CD14-positive monocyte (primary cell): ENCODE measurements at regions not wholly inside any gene's neighbourhood (a gene's known extent, or its start where the extent isn't known, plus 50 kb on each side); places are given as distances from the start of the nearest gene placed in this dataset.

ENCODE experiments used
- DNase-seq, 3 donors: peaks; one replicate each; pipeline ENCODE4 v3.0.0-alpha.2; 2011 to 2022
- H2AFZ ChIP-seq: 2 replicates; pipeline ENCODE4 v1.6.0; 2012; ENCODE audit warnings: mild to moderate bottlenecking, low read depth, low read length, inconsistent platforms; ENCODE audit not compliant: insufficient read depth, poor library complexity, severe bottlenecking
- H3K27ac ChIP-seq, 2 donors: 1 replicate in 1 of 2; 2 replicates in 1 of 2; pipeline ENCODE4 v1.5.1; 2012 to 2013; ENCODE audit warnings: low read length in 2 of 2, control low read depth in 1 of 2, inconsistent platforms in 1 of 2, low read depth in 1 of 2, mild to moderate bottlenecking in 1 of 2
- H3K27me3 ChIP-seq, 2 donors: one replicate each; pipeline versions ENCODE4 v1.6.0 to v1.6.1; 2011 to 2013; ENCODE audit warnings: low read length in 2 of 2; ENCODE audit not compliant: control insufficient read depth in 2 of 2, insufficient read depth in 2 of 2
- H3K36me3 ChIP-seq, 2 donors: replicated peaks in 1 of 2; 1 replicate in 1 of 2; 2 replicates in 1 of 2; pipeline versions ENCODE4 v1.5.1 to v1.6.1; 2012 to 2013; ENCODE audit warnings: low read length in 2 of 2, control low read depth in 1 of 2, inconsistent platforms in 1 of 2, mild to moderate bottlenecking in 1 of 2; ENCODE audit not compliant: insufficient read depth in 2 of 2, control insufficient read depth in 1 of 2
- H3K4me1 ChIP-seq, 2 donors: 1 replicate in 1 of 2; 2 replicates in 1 of 2; pipeline versions ENCODE4 v1.5.1 to v1.6.1; 2012 to 2013; ENCODE audit warnings: low read length in 2 of 2, control low read depth in 1 of 2, inconsistent platforms in 1 of 2, mild to moderate bottlenecking in 1 of 2, moderate library complexity in 1 of 2; ENCODE audit not compliant: insufficient read depth in 2 of 2, control insufficient read depth in 1 of 2
- H3K4me2 ChIP-seq: replicated peaks from 2 replicates; pipeline ENCODE3; 2012; ENCODE audit warnings: low read length, moderate library complexity, mild to moderate bottlenecking; ENCODE audit not compliant: poor library complexity, severe bottlenecking; ENCODE audit errors: extremely low read depth
- H3K4me3 ChIP-seq, 3 experiments: fragments of 200-600 bp in 1 of 3; sonication (generic) in 1 of 3; replicated peaks in 1 of 3; 1 replicate in 2 of 3; 2 replicates in 1 of 3; pipeline ENCODE4 v1.5.1; 2011 to 2013; ENCODE audit warnings: low read length in 3 of 3, mild to moderate bottlenecking in 3 of 3, control low read depth in 2 of 3, low read depth in 2 of 3, inconsistent platforms in 1 of 3, moderate library complexity in 1 of 3
- H3K79me2 ChIP-seq: 2 replicates; pipeline ENCODE4 v1.6.0; 2012; ENCODE audit warnings: mild to moderate bottlenecking, control low read depth, inconsistent platforms, low read length, moderate library complexity; ENCODE audit not compliant: insufficient read depth
- H3K9ac ChIP-seq: 2 replicates; pipeline ENCODE4 v1.6.0; 2017; ENCODE audit warnings: low read length, mild to moderate bottlenecking; ENCODE audit not compliant: insufficient read depth, poor library complexity, severe bottlenecking
- H3K9me3 ChIP-seq, 2 donors: replicated peaks in 1 of 2; 1 replicate in 1 of 2; 2 replicates in 1 of 2; pipeline versions ENCODE4 v1.5.1 to v1.6.1; 2012 to 2013; ENCODE audit warnings: low read length in 2 of 2, control low read depth in 1 of 2; ENCODE audit not compliant: control insufficient read depth in 1 of 2, insufficient read depth in 1 of 2
- H4K20me1 ChIP-seq: 2 replicates; pipeline ENCODE4 v1.6.0; 2012; ENCODE audit warnings: mild to moderate bottlenecking, low read length, control low read depth, moderate library complexity; ENCODE audit not compliant: insufficient read depth
- H3K27ac Mint-ChIP-seq, 7 donors: one replicate each; pipeline ENCODE4 v1.8.0; 2020; ENCODE audit warnings: mild to moderate bottlenecking in 7 of 7, mixed read lengths in 7 of 7, moderate library complexity in 6 of 7, inconsistent platforms in 2 of 7
- H3K27me3 Mint-ChIP-seq, 3 donors: one replicate each; pipeline ENCODE4 v1.8.0; 2021 to 2022; ENCODE audit warnings: low read depth in 3 of 3, mild to moderate bottlenecking in 3 of 3, mixed read lengths in 3 of 3, moderate library complexity in 3 of 3, inconsistent platforms in 1 of 3
- H3K36me3 Mint-ChIP-seq, 2 donors: one replicate each; pipeline ENCODE4 v1.8.0; 2020; ENCODE audit warnings: mixed read lengths in 2 of 2, inconsistent platforms in 1 of 2, mild to moderate bottlenecking in 1 of 2
- H3K4me1 Mint-ChIP-seq: one replicate; pipeline ENCODE4 v1.8.0; 2020; ENCODE audit warnings: mild to moderate bottlenecking, mixed read lengths
- H3K4me3 Mint-ChIP-seq, 2 donors: one replicate each; pipeline ENCODE4 v1.8.0; 2020; ENCODE audit warnings: mild to moderate bottlenecking in 2 of 2, mixed read lengths in 2 of 2, moderate library complexity in 1 of 2
- H3K9me3 Mint-ChIP-seq, 7 donors: one replicate each; pipeline ENCODE4 v1.8.0; 2020 to 2022; ENCODE audit warnings: mixed read lengths in 7 of 7, mild to moderate bottlenecking in 6 of 7, moderate library complexity in 6 of 7, inconsistent platforms in 2 of 7
- WGBS: methylation state at CpG from one replicate; pipeline ENCODE4 v1.1.5; 2013; ENCODE audit warnings: missing lambda C conversion rate; ENCODE audit not compliant: insufficient coverage; 5-methylcytosine and 5-hydroxymethylcytosine counted together
- intact Hi-C, 2 donors: fragments of 100-400 bp; cut with micrococcal nuclease; formaldehyde crosslinking; loops; one replicate each; pipeline versions ENCODE4 v1.15.0 to v1.15.1; 2023
- TF ChIP-seq, protein P1 (sequence below): fragments of 200-600 bp; IDR thresholded peaks from one replicate; pipeline ENCODE4 v1.8.0; 2022; ENCODE audit warnings: antibody characterized with exemption, mild to moderate bottlenecking

DNA sequence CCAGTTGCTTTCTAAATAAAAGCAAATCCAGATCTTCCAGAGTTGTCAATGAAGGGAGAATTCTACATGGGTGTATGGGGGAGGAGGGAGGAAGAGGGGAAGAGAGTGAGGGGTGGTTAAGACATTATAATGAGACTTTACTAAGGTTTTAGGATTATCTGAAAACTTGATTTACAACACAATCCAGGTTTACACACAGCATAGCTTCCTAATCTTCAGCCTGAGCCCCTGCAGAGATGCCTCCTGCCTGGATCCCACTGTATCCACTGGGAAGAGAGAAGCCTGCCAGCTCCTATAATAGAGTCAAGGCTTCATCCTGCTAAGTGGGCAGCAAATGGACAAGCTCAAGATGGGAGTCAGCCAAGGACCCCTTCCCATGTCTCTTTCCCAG lies 85.6 kb upstream of the KIT start:
- Mint-ChIP-seq H3K4me3 (no peak overlapping the region), H3K9me3 (peaks cover 0 to 7% (median 3%) of the 10 kb centered on the region in 7 donors), H3K4me1 (no peaks in the 10 kb centered on the region), H3K36me3 (no peaks in the 10 kb centered on the region), H3K27me3 (no peaks in the 10 kb centered on the region), H3K27ac (no peak overlapping the region)
- H3K9me3 ChIP-seq: no peaks in the 10 kb centered on the region
- no peak overlapping the region for H3K4me3 ChIP-seq
- no peaks in the 10 kb centered on the region for H3K36me3 ChIP-seq
- no peaks in the 10 kb centered on the region for H3K4me1 ChIP-seq
- H3K4me2 ChIP-seq: no peak overlapping the region
- H3K27ac ChIP-seq: no peak overlapping the region
- H3K79me2 ChIP-seq: no peaks in the 10 kb centered on the region
- H3K9ac ChIP-seq: no peak overlapping the region
- TF ChIP-seq, protein P1, sequence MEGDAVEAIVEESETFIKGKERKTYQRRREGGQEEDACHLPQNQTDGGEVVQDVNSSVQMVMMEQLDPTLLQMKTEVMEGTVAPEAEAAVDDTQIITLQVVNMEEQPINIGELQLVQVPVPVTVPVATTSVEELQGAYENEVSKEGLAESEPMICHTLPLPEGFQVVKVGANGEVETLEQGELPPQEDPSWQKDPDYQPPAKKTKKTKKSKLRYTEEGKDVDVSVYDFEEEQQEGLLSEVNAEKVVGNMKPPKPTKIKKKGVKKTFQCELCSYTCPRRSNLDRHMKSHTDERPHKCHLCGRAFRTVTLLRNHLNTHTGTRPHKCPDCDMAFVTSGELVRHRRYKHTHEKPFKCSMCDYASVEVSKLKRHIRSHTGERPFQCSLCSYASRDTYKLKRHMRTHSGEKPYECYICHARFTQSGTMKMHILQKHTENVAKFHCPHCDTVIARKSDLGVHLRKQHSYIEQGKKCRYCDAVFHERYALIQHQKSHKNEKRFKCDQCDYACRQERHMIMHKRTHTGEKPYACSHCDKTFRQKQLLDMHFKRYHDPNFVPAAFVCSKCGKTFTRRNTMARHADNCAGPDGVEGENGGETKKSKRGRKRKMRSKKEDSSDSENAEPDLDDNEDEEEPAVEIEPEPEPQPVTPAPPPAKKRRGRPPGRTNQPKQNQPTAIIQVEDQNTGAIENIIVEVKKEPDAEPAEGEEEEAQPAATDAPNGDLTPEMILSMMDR: no peak
- DNase-seq: no peak
- no peaks in the 10 kb centered on the region for H3K27me3 ChIP-seq
- intact Hi-C loops: no loop called here
- H4K20me1 ChIP-seq: no peaks in the 10 kb centered on the region
- no peak overlapping the region for H2AFZ ChIP-seq

DNA sequence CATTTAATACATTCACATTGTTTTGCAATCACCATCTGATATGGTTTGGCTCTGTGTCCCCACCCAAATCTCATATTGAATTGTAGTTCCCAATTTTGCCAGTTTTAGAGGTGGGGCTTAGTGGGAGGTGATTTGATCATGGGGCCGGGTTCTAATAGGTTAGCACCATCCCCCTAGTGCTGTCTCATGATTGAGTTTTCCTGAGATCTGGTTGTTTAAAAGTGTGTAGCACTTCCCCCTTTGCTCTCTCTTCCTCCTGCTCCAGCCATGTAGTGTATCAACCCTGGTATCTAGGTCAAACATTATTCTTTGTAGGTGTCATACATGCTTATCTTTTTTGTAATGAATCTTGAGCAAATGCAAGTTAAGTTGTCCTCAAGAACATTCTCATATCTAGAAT lies 83.3 kb upstream of the KIT start:
- H3K36me3 ChIP-seq: no peaks in the 10 kb centered on the region
- no peaks in the 10 kb centered on the region for H3K27me3 ChIP-seq
- intact Hi-C loops: no loop called here
- H3K4me3 ChIP-seq: no peak overlapping the region
- Mint-ChIP-seq H3K27ac (no peak overlapping the region), H3K4me1 (no peaks in the 10 kb centered on the region), H3K36me3 (no peaks in the 10 kb centered on the region), H3K9me3 (peaks cover 0 to 7% (median 3%) of the 10 kb centered on the region in 7 donors), H3K4me3 (no peak overlapping the region), H3K27me3 (no peaks in the 10 kb centered on the region)
- H3K9ac ChIP-seq: no peak overlapping the region
- H3K4me2 ChIP-seq: no peak overlapping the region
- no peaks in the 10 kb centered on the region for H3K4me1 ChIP-seq
- no peaks in the 10 kb centered on the region for H3K79me2 ChIP-seq
- no peaks in the 10 kb centered on the region for H3K9me3 ChIP-seq
- no peak overlapping the region for H2AFZ ChIP-seq
- no peak for DNase-seq
- no CpG with 5 or more reads among the region's 1 CpG for WGBS
- H3K27ac ChIP-seq: no peak overlapping the region
- TF ChIP-seq, protein P1: no peak
- H4K20me1 ChIP-seq: no peaks in the 10 kb centered on the region
